HG02678 (cell line): ENCODE measurements at regions not wholly inside any gene's neighbourhood (a gene's known extent, or its start where the extent isn't known, plus 50 kb on each side); places are given as distances from the start of the nearest gene placed in this dataset.

ENCODE experiments used
- ATAC-seq: cut with Tn5 transposase; IDR thresholded peaks from one replicate; pipeline ENCODE4 v1.9.1; 2021; ENCODE audit warnings: mild to moderate bottlenecking, moderate library complexity; ENCODE audit not compliant: unreplicated experiment

- no peak for ATAC-seq
Measured at GRCh38 chr6:148080315-148080714, 262.3 kb upstream of the SASH1 start.

DNA sequence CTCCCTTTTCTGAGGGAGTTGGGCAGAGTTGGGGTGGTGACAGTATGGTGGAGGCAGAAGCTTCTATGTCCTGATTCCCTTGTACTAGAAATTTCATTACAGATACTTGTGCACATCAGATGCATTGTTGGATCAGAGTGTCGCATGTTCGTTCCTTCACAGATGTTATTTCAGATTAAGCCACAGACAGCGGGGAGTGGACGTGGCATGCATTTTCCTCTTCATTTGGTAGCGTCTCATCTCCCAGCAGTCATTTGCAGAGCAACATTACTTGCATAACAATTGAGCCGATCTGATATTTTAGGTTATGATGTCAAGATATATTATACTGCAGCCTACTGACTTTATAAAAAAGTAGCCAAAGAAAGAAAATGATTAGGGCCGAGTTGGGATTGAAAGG is 261.6 kb upstream of the SASH1 start:
- no peak for ATAC-seq

DNA sequence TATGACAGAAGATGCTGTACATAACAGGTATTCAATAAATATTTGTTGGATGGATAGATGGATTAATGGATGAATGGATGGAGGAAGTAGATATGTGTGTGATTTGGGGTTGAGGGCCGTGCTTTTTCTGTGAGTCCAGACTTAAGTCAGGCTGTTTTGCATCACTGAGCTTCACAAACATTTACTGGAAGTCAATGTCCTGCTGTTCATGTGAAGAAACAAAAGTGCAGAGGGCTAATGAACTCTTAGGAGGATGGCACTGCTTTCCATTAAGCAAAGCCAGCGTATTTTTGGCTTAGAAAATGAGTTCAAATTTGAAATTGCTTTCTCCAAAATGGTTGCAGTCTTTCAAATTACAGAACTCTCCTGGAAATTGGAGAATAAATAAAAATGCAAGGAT is 260.6 kb upstream of the SASH1 start:
- ATAC-seq, result no peak

GRCh38 chr6:148082696-148083095 is 259.9 kb upstream of the SASH1 start:
- ATAC-seq, result no peak

DNA sequence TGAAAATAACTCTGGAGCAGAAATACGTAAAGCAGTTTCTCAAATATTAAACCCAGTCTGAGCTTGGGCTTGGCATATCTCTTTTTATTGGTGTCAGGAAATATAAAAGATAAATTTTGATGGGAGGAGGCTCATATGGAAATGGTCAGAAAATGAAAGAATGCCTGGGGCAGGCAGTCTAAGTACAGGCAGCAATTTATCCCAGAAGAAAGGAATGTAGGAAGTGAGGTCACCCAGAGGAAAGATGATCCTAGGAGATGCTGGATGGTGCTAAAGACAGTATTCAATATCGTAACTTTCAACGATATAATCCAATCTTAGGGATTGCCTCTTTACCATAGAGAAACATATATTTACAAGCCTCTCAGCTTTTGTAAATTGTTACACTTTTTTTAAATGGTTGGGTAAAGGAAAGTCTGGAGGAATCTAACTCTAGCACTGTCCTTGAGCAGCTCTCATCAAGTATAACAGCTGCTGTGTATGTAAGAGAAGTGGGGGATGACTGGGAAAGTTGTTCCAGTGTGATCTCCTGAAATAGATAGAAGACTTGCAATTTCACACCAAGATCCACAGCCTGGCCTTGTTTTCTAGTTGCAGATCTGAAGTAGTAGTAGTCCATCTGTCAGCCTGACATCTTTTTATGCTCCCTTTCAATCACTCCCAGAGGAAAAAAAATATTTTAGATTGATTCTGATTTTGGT is 256.9 kb upstream of the SASH1 start:
- no peak for ATAC-seq

DNA sequence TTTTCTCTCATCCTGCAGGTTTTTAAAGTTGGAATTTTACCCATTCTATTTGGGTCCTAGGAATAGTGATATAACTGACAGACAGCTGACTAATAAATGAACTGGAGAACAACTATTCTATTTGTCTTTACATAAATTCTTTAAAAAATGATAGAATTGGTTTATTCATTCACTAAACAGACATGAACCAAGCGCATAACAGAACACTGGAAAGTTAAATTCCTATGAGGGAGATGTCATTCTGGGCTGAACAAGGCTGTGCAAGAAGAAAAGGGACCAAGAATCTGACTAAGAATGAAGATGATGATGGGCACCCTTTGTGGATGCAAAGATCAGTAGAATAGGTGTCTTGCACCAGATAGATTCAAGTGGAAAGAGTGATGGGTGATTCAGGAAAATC is 256.3 kb upstream of the SASH1 start:
- ATAC-seq, result no peak

- no peak for ATAC-seq
Measured at GRCh38 chr6:148086843-148087242, 255.8 kb upstream of the SASH1 start.

- no peak for ATAC-seq
Measured at GRCh38 chr6:148087659-148088058, 255.0 kb upstream of the SASH1 start.

- ATAC-seq, result no peak
Measured at GRCh38 chr6:148090326-148090725, 252.3 kb upstream of the SASH1 start.

- ATAC-seq, result no peak
Measured at GRCh38 chr6:148091394-148091793, 251.2 kb upstream of the SASH1 start.

DNA sequence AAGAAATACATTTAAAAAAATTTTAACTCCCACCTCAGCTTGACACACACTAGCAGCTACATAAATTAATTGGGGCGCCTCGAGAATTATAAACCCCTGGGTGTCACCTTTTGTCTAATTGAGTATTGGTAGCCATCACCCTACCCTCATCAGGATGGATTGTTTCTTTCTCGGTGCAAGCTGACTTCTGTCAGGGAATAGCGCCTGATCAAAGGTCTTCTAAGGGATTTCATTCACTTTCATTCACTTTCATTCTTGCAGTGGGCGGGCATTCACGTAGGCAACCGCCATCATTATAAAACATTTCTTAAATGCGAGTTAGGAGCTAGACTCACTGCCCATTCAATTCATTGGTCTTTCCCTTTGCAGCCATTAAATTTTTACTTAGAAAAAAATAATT is 239.2 kb upstream of the SASH1 start:
- ATAC-seq, result no peak

DNA sequence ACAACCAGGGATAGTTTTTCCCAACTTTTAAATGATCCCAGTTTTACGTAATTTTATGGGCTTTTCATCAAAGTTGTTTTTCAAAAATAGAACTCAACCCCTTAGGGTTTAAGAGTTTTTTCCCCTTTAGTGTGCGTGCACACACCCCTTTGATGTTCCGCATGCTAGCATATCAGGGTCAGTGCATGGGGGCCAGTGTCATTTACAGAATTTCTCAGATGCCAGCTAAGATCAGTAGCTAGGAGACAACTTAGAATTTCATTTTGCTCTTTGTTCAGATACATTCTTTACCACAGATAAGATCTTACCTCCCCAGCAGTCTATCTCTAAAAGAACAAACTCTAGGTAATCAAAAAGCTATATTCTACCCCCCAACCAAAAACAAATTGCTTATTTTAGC is 238.5 kb upstream of the SASH1 start:
- no peak for ATAC-seq

GRCh38 chr6:148105695-148106094 is 236.9 kb upstream of the SASH1 start:
- ATAC-seq, result no peak

DNA sequence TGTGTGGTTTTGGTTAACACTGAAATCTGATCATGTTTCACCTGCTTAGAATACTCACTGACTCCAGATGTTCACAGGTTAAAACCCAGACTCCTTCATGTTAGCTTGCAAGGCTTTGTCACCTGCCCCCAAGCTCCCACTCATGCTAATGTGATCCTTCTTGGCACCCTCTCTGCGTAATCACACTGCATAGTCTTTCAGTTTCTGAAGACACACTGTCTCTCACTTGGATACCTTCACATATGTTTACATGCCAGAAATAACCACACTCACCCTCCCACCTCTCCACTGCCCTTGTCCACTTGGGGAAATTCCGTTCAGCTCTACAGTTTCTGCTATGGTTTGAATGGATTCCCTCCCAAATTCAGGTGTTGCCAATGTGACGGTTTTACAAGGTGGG is 234.7 kb upstream of the SASH1 start:
- ATAC-seq, result no peak

DNA sequence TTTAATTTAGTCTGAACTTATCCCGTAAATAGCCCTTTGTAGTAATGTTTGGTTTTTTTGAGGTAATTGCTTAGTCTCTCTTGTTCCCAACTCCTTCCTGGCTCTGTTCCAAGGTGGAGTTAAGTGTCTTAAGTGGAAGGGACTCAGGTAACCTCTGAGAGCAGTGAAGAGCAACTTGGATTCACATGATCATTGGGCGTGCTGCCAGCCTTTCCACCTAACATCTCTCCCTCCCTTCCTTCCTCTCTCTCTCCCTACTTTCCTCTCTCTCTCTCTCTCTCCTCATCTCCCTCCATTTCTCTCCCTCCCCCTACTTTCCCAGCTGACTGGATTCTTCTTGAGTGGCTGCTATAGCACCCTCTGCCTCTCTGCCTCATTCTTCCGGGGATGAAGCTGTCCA is 232.9 kb upstream of the SASH1 start:
- no peak for ATAC-seq

DNA sequence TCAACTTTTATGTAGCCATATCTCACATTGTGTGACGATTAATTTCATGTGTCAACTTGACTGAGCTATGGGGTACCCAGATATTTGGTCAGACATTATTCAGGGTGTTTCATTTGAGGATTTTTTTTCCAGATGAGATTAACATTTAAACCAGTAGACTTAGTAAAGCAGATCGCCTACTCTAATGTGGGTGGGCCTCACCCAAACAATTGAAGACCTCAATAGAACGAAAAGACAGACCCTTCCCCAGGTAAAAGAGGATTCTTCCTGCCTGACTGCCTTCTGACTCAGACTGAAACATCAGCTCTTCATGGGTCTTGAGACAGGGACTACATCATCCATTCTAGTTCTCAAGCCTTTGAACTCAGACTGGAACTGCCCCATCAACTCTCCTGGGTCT is 231.7 kb upstream of the SASH1 start:
- no peak for ATAC-seq

DNA sequence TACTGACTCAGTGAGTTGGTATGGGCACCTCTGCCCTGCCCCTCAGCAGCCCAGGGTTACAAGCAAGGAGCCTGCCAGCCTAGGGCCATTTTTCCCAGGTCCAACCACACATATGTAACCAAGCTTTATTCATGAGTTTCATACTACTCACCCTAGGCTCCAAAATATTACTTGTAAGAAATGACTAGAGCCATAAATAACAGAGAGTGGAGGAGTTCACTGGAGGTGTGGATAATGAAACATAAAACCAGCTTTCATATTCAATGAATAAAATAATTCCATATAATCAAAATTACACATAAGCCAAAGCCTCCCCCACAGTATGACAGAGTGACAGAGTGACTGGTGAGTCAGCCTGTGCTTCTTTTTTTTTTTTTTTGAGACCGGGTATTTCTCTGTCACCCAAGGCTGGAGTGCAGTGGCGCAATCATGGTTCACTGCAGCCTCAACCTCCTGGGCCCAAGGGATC is 229.8 kb upstream of the SASH1 start:
- ATAC-seq, result no peak

DNA sequence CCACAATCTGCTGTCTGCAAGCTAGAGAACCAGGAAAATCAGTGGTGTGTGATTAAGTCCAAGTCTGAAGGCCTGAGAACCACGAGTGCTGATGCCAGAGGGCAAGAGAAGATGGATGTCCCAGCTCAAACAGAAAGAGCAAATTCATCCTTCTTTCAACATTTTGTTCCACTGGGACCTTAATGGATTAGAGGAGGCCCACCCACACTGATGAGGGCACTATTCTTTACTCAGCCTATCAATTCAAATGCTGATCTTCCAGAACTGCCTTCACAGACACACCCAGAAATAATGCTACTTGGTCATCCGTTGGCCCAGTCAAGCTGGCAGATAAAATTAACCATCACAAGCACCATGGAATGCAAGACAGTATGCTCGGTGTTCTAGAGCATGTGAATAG is 226.6 kb upstream of the SASH1 start:
- ATAC-seq, result no peak

GRCh38 chr6:148118244-148118643 is 224.4 kb upstream of the SASH1 start:
- ATAC-seq, result no peak

DNA sequence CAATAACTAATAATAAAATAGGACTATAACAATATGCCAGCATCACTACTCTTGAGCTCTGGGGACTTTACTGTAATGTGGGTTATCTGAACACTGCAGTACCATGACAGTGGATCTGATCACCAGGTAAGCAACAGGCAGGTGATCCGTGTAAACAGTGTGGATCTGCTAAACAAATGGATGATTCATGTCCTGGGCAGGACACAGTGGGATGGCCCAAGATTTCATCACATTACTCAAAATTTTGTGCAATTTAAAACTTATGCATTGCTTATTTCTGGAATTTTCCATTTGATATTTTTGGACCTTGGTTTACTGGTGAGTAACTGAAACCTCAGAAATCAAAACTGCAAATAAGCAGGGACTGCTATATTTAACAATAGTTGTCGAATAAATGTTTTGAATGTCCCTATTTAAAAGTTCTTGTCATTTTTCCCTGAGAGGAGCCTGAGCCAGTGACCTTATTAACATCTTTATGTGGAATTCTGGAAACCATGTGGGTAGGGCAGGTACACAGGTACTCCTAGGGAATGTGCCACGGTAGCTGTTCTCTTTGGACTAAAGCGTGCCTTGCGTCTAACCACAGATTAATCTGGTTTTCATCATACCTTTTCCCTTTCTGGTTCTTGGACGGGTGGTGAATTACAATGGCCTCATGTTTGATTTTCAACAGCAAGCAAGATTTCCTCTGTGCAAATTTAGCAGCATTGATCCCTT is 214.5 kb upstream of the SASH1 start:
- no peak for ATAC-seq

DNA sequence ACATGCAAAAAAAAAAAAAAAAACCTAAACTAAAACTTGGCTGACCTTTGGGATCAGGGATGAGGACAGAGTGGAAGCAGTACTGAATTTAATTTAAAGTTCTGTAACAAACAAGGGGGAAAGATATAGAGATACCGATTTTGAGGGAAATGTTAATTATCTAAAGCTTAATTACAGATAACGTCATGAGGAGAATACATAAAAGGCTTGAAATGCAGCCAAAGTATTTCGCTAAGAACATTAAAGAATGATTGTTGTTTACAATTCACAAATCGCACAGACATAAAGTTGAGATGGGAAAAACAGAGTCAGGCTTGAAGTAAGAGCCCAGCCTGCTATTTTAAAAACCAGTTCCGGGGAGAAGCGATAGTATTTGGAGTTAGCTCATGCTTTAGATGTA is 208.0 kb upstream of the SASH1 start:
- ATAC-seq, result no peak

GRCh38 chr6:148136586-148136985 is 206.1 kb upstream of the SASH1 start:
- no peak for ATAC-seq

GRCh38 chr6:148137652-148138051 is 205.0 kb upstream of the SASH1 start:
- ATAC-seq, result no peak
